ENCODE measurements at regions not wholly inside any gene's neighbourhood (a gene's known extent, or its start where the extent isn't known, plus 50 kb on each side); places are given as distances from the start of the nearest gene placed in this dataset.

GRCh38 chr5:10009802-10010201, 239.9 kb downstream of the ATPSCKMT start:
- no peak for DNase-seq

DNA sequence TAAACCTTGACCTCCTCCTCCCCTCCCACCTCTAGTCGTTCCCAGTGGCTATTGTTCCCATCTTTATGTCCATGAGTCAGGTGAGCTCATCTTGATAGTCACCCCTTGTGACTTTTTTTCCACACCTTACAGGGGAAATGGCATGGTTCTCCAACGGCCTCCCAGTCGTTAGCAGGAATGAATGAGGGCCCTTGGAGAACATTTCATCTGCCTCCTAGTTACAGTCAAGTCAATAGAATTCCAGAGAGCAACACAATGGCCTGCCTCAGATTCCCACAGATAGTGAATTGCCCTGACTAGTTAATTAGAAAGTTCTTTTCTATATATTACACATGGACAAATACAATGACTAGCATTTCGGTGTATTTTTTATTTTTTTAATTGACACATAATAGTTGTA, 262.6 kb downstream of the ATPSCKMT start:
- no peak for DNase-seq

- DNase-seq = no peak
These were observed 272.6 kb downstream of the ATPSCKMT start for GRCh38 chr5:9977070-9977469.

DNA sequence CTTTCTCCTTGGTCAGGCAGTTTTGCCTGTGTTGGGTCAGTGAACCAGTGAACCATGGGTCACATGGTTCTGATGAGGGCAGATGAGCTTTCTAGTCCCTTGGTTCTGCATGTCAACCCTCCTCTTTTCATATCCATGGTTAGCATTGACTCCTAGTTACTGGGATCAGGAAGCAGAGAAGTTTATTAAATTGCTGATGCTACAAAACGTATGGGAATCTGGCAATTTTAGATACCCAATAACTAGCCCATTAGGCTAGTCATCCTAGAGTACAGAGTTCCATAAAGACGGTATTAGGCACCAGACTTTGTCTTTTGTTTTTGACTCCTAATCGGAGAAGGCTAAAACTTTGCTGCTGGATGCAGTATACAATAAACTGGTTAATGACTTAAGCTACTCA, 273.1 kb downstream of the ATPSCKMT start:
- no peak for DNase-seq

GRCh38 chr5:9972059-9972458, 277.6 kb downstream of the ATPSCKMT start:
- DNase-seq = no peak

DNA sequence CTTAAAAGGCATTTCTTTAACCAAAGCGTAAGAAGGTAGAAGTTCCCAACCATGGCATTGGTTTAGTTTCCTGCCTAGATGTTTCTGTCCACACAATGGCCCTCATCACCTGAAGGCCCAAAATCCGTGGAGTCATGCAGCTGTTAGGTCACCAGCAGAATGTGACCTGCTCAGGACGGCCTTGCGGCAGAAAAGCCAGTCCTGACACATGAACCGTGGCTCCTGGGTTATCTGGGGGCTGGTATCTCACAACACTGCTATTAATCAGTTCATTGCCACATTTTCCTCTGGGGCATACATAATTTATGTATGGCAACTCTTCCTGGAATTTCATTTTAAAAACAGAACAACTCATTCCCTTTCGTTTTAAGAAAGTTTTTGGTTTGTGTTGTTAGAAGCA, 278.4 kb downstream of the ATPSCKMT start:
- DNase-seq = no peak

- DNase-seq = no peak
These were observed 290.8 kb downstream of the ATPSCKMT start for GRCh38 chr5:9958914-9959313.

GRCh38 chr5:9957214-9957613, 292.5 kb downstream of the ATPSCKMT start:
- DNase-seq = no peak

GRCh38 chr5:9956725-9957124, 293.0 kb downstream of the ATPSCKMT start:
- no peak for DNase-seq

GRCh38 chr5:9955586-9955985, 294.1 kb downstream of the ATPSCKMT start:
- DNase-seq = no peak

DNA sequence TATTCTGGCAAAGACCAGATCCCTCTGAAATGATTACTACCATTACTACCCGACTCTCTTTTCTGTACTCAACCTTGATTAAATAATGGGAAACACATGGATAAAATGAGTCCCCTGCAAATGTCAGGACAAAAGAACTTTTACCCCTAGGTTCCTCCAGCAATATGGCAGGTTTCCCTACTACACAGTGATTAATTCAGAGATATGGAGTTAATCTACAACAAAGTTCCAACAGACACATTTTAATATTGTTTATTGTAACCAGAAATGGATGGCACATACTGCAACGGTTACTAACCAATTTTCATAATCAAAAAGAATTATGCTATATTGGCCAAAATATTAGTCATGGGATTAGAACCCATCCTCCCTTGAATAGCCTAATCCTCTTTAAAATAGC, 294.8 kb downstream of the ATPSCKMT start:
- DNase-seq = no peak

DNA sequence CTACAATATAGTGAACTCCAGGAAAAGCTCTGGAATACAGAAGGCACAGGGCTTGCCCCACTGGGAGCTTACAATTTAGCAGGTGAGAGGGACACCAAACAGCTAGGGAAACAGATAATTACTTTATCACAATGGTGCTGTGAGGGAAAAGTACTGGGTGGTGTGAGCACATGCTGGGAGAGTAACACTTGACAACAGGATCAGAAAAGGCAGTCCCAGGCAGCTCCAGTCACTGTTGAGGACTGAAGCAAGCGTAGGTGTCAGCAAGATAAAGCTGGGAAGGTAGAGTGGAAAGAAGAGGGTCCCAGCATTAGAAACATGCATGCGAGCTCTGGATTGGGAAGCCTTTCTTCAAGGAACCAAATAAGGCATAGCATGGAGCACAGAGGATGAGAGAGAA, 296.0 kb downstream of the ATPSCKMT start:
- DNase-seq = no peak

- no peak for DNase-seq
These were observed 297.7 kb downstream of the ATPSCKMT start for GRCh38 chr5:9951865-9952516.

GRCh38 chr5:9947944-9948343, 301.7 kb downstream of the ATPSCKMT start:
- no peak for DNase-seq

DNA sequence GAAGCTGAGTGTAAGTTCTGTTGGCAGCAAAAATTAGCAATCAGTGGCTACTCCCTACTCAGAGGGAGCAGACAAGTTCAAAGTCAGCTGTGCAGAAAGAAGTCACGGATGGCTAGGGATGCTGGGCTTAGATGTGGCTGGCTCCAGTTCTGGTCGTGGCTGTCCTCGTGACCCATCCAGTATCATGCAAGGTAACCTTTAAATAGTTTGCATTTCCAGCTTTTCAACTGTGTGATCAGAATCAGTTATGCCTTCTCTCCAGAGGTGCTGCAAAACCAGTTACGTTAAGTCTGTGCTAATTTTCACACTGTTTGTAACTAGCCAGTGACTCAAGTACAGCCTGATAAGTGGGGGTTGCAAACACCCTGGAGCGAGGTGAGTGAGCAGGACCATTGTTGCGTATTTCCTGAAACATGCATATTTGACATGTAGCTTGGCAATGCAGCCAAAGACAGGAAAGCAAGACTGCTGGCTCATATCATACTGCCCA, 302.4 kb downstream of the ATPSCKMT start:
- no peak for DNase-seq

- no peak for DNase-seq
These were observed 302.6 kb upstream of the TAS2R1 start for GRCh38 chr5:9932770-9933169.

GRCh38 chr5:9930156-9930555, 300.0 kb upstream of the TAS2R1 start:
- DNase-seq = no peak

DNA sequence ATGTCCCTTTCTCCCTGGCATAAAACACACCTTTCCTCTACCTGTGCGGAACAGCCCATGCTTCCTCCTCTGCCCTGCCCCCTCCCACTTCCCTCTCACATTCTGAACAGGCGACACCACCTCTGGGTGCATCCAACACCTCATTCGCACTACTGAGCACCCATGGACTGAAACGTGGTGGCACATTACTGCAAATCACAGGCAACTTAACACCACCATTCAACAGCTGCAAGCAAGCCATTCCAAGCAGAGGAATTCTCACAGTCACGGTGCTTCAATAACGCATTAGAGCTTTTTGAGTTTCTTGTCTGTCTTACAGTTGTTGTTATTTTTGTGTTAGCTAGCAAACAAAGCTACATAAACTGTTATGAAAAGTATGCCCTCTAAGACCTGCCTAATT, 298.2 kb upstream of the TAS2R1 start:
- no peak for DNase-seq

DNA sequence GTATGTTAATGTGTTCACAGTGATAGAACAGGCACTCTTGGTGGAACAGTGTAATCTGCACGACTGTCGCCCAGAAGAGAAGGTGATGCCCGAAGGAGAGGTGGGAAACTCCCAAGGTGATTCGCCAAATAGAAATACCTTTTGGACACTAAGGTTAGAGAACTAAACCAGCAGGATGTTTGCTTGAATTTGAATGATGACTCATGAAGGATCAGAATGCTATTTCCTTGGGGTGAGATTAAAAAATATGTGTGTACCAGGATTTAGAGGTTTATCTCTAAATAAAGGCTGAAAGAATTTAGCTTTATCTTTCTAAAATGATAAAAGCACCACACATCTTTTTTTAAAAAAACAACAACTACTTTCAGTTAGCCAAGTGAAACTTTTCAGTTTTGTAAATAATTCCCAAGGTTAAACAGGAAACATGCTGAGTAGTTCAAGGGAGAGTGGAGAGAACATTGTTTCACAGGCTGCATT, 297.4 kb upstream of the TAS2R1 start:
- DNase-seq = no peak

GRCh38 chr5:9927106-9927505, 297.0 kb upstream of the TAS2R1 start:
- DNase-seq = no peak

DNA sequence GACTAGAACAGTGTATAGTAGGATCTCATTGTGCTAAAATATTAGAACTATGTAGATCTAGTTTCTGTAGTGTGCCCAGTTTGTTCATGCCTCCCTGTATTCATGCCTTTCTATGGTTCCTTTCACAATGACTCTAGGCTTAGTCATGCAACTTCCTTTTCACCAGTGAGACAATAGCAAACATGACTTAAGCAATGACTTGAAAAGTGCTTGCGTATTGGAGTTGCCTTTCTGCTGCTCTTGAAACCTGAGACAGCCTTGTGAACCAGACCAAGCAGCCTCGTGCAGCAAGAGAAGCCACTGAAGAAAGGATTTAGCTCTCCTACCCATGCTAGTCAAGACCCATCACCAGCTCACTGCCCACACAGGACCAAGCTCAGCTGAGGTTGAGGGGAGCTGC, 294.5 kb upstream of the TAS2R1 start:
- peak; percentile 86 to 91 for DNase-seq

- DNase-seq = no peak
These were observed 292.6 kb upstream of the TAS2R1 start for GRCh38 chr5:9922719-9923118.

- no peak for DNase-seq
These were observed 290.5 kb upstream of the TAS2R1 start for GRCh38 chr5:9920697-9921096.

- DNase-seq = no peak
These were observed 289.3 kb upstream of the TAS2R1 start for GRCh38 chr5:9919306-9920030.

DNA sequence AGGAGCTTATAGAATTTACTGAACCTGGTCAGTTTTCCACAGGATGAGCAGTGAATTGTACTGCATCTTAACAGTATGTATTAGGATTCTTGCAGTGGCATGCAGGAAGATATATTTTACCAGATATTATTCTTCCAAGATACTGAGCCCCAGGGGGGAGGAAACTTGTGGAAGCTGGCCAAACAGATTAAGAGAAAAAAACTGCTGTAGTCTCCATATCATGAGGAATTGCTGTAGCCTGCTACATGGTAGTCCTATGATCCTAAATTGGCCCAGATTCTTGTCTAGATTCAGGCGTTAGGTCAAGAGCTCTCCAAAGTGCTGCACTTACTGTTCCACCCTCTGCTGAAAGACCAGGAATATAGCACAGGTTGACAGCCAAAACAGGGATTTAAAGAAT, 275.5 kb upstream of the TAS2R1 start:
- DNase-seq = no peak

Measured in Kasumi-1 (cell line).